Bone marrow (tissue), 2 donors: ENCODE measurements at regions not wholly inside any gene's neighbourhood (a gene's known extent, or its start where the extent isn't known, plus 50 kb on each side); places are given as distances from the start of the nearest gene placed in this dataset.
"Not testable (repeated sequence)": the region's sequence is repeated elsewhere in the genome, so short reads cannot be mapped to it uniquely, and the experiment has no call there.

Source experiments
- DNase-seq, 2 donors: peaks; one replicate each; lab custom pipeline; 2025; lab: John Stamatoyannopoulos, UW

- no peak for DNase-seq
Observed at GRCh38 chr3:164927728-164928127, 150.6 kb downstream of the SI start.

GRCh38 chr3:164918905-164919304 is 159.4 kb downstream of the SI start:
- DNase-seq: no peak

GRCh38 chr3:164912916-164913315 is 165.4 kb downstream of the SI start:
- no peak for DNase-seq

GRCh38 chr3:164903820-164904451 is 174.4 kb downstream of the SI start:
- DNase-seq: no peak

- no peak for DNase-seq
Observed at GRCh38 chr3:164897342-164897741, 181.0 kb downstream of the SI start.

- no peak for DNase-seq
Observed at GRCh38 chr3:164890061-164890460, 188.2 kb downstream of the SI start.

GRCh38 chr3:164883171-164883570 is 195.1 kb downstream of the SI start:
- DNase-seq: no peak

- DNase-seq: no peak
Observed at GRCh38 chr3:164879201-164879600, 199.1 kb downstream of the SI start.

GRCh38 chr3:164864454-164864853 is 213.8 kb downstream of the SI start:
- DNase-seq: no peak

GRCh38 chr3:164852866-164853265 is 225.4 kb downstream of the SI start:
- no peak for DNase-seq

- no peak for DNase-seq
Observed at GRCh38 chr3:164851905-164852304, 226.4 kb downstream of the SI start.

- DNase-seq: no peak
Observed at GRCh38 chr3:164851204-164851603, 227.1 kb downstream of the SI start.

GRCh38 chr3:164848923-164849322 is 229.4 kb downstream of the SI start:
- DNase-seq: no peak

- no peak for DNase-seq
Observed at GRCh38 chr3:164845739-164846138, 232.6 kb downstream of the SI start.

- DNase-seq: no peak
Observed at GRCh38 chr3:164832216-164832615, 246.1 kb downstream of the SI start.

- DNase-seq: no peak
Observed at GRCh38 chr3:164818318-164818717, 260.0 kb downstream of the SI start.

- no peak for DNase-seq
Observed at GRCh38 chr3:164814106-164814505, 264.2 kb downstream of the SI start.

- DNase-seq: no peak
Observed at GRCh38 chr3:164812042-164812441, 266.3 kb downstream of the SI start.

- DNase-seq: no peak
Observed at GRCh38 chr3:164806188-164806587, 272.1 kb downstream of the SI start.

- no peak for DNase-seq
Observed at GRCh38 chr3:164794099-164794498, 284.2 kb downstream of the SI start.

- no peak for DNase-seq
Observed at GRCh38 chr3:164791263-164791662, 287.0 kb downstream of the SI start.

- DNase-seq: not testable (repeated sequence)
Observed at GRCh38 chr3:164784407-164784806, 293.9 kb downstream of the SI start.

- DNase-seq: no peak
Observed at GRCh38 chr3:164781755-164782154, 296.5 kb downstream of the SI start.

GRCh38 chr3:164779816-164780215 is 298.5 kb downstream of the SI start:
- no peak for DNase-seq

GRCh38 chr3:164752812-164753211 is 325.5 kb downstream of the SI start:
- DNase-seq: no peak
